Liver (tissue), 8 donors: ENCODE measurements at regions not wholly inside any gene's neighbourhood (a gene's known extent, or its start where the extent isn't known, plus 50 kb on each side); places are given as distances from the start of the nearest gene placed in this dataset.

Source experiments
- DNase-seq: peaks from one replicate; pipeline ENCODE4 v3.0.0-alpha.2; 2017; ENCODE audit warnings: low spot score
- H3K27ac ChIP-seq, 2 donors: one replicate each; pipeline ENCODE4 v1.7.0; 2013; ENCODE audit warnings: inconsistent platforms in 2 of 2, low read length in 2 of 2, control low read depth in 1 of 2, low read depth in 1 of 2, mild to moderate bottlenecking in 1 of 2
- H3K27me3 ChIP-seq, 4 donors: one replicate each; pipeline versions ENCODE4 v1.6.1 to v1.7.0; 2013; ENCODE audit warnings: low read length in 3 of 4, inconsistent platforms in 1 of 4, mild to moderate bottlenecking in 1 of 4, moderate library complexity in 1 of 4; ENCODE audit not compliant: control insufficient read depth in 4 of 4, insufficient read depth in 4 of 4
- H3K36me3 ChIP-seq, 4 donors: one replicate each; pipeline versions ENCODE4 v1.6.1 to v1.7.0; 2013; ENCODE audit warnings: low read length in 3 of 4, mild to moderate bottlenecking in 3 of 4, low read depth in 1 of 4, moderate library complexity in 1 of 4; ENCODE audit not compliant: control insufficient read depth in 4 of 4, insufficient read depth in 3 of 4
- H3K4me1 ChIP-seq, 4 donors: one replicate each; pipeline versions ENCODE4 v1.6.1 to v1.7.0; 2013; ENCODE audit warnings: low read length in 3 of 4, mild to moderate bottlenecking in 3 of 4, moderate library complexity in 1 of 4; ENCODE audit not compliant: control insufficient read depth in 4 of 4, insufficient read depth in 4 of 4
- H3K4me3 ChIP-seq, 3 donors: one replicate each; pipeline versions ENCODE4 v1.6.1 to v1.7.0; 2013; ENCODE audit warnings: low read length in 3 of 3, control low read depth in 1 of 3, low read depth in 1 of 3, mild to moderate bottlenecking in 1 of 3
- H3K9ac ChIP-seq, 2 donors: one replicate each; pipeline ENCODE4 v1.7.0; 2013; ENCODE audit warnings: low read length in 2 of 2, mild to moderate bottlenecking in 2 of 2, moderate library complexity in 2 of 2, control low read depth in 1 of 2, low read depth in 1 of 2
- H3K9me3 ChIP-seq, 4 donors: one replicate each; pipeline versions ENCODE4 v1.6.1 to v1.7.0; 2013; ENCODE audit warnings: low read length in 3 of 4; ENCODE audit not compliant: control insufficient read depth in 4 of 4
- EGR1 ChIP-seq, 2 donors: IDR thresholded peaks; 2 replicates each; pipeline ENCODE4 v1.6.1; 2016 to 2018; ENCODE audit warnings: antibody characterized with exemption in 2 of 2, low read depth in 2 of 2
- FOXA1 ChIP-seq: IDR thresholded peaks from 2 replicates; pipeline ENCODE4 v1.6.1; 2016; ENCODE audit warnings: antibody characterized with exemption
- FOXA2 ChIP-seq: IDR thresholded peaks from 2 replicates; pipeline ENCODE4 v1.6.1; 2016; ENCODE audit warnings: antibody characterized with exemption
- GABPA ChIP-seq, 2 donors: IDR thresholded peaks in 1 of 2; conservative IDR thresholded peaks in 1 of 2; 2 replicates each; pipeline ENCODE4 v1.6.1; 2016; ENCODE audit warnings: antibody characterized with exemption in 2 of 2, mild to moderate bottlenecking in 1 of 2, moderate library complexity in 1 of 2
- HNF4G ChIP-seq: IDR thresholded peaks from 2 replicates; pipeline ENCODE4 v1.6.1; 2016; ENCODE audit warnings: antibody characterized with exemption
- JUND ChIP-seq, 2 donors: IDR thresholded peaks; 2 replicates each; pipeline ENCODE4 v1.6.1; 2016; ENCODE audit warnings: antibody characterized with exemption in 2 of 2
- NR2F2 ChIP-seq: IDR thresholded peaks from 2 replicates; pipeline ENCODE4 v1.6.1; 2016; ENCODE audit warnings: antibody characterized with exemption
- RXRA ChIP-seq, 2 donors: IDR thresholded peaks; 2 replicates each; pipeline ENCODE4 v1.6.1; 2017 to 2018; ENCODE audit warnings: antibody characterized with exemption in 2 of 2, mild to moderate bottlenecking in 1 of 2
- SP1 ChIP-seq: IDR thresholded peaks from 2 replicates; pipeline ENCODE4 v1.6.1; 2018; ENCODE audit warnings: antibody characterized with exemption, mild to moderate bottlenecking
- TAF1 ChIP-seq: conservative IDR thresholded peaks from 2 replicates; pipeline ENCODE4 v1.6.1; 2016; ENCODE audit warnings: antibody characterized with exemption, mild to moderate bottlenecking
- YY1 ChIP-seq: IDR thresholded peaks from 2 replicates; pipeline ENCODE4 v1.6.1; 2016; ENCODE audit warnings: antibody characterized with exemption, mild to moderate bottlenecking
- WGBS: extraction: QIAGEN DNeasy Blood & Tissue Kit; methylation state at CpG from one replicate; pipeline ENCODE4 v1.1.7; 2013; 5-methylcytosine and 5-hydroxymethylcytosine counted together
- TF ChIP-seq, protein P1 (sequence below): IDR thresholded peaks from 2 replicates; pipeline ENCODE4 v1.6.1; 2016; ENCODE audit warnings: antibody characterized with exemption, mild to moderate bottlenecking
- TF ChIP-seq, protein P2 (sequence below): IDR thresholded peaks from 2 replicates; pipeline ENCODE4 v1.6.1; 2016; ENCODE audit warnings: antibody characterized with exemption
- TF ChIP-seq, protein P3 (sequence below): fragments of 150-350 bp; IDR thresholded peaks from 2 replicates; pipeline ENCODE4 v1.5.1; 2017; ENCODE audit warnings: improper control_type of control experiment, low read depth, low read length; ENCODE audit not compliant: missing input control
- TF ChIP-seq, protein P4 (sequence below): IDR thresholded peaks from 2 replicates; pipeline ENCODE4 v1.6.1; 2016; ENCODE audit warnings: antibody characterized with exemption
- TF ChIP-seq, protein P5 (sequence below): IDR thresholded peaks from 2 replicates; pipeline ENCODE4 v1.6.1; 2016; ENCODE audit warnings: antibody characterized with exemption
- donor health status: healthy.
- donor health status: healthy.
- donor health status: healthy.
- donor health status: healthy.
- donor health status: healthy.

DNA sequence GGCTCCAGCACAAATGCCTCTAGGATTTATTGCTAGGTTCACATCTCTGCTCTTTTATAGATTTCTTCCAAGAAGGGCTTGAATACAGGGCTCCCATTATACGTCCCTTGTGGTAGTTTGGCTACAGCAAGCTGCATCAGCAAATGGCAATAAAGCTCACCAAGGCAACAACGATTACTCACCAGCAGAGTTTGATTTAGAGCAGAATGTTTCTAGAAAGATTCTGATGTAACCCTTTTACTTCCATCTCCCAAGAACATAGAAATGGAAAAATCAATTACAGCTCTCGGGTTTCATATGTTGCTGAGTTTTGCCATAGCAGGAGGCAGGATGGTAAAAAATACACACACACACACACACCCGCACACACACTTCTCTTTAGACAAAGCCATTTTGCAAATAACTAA is 124.2 kb upstream of the TNPO1 start:
- no peak for TF ChIP-seq SP1
- TF ChIP-seq, protein P1, sequence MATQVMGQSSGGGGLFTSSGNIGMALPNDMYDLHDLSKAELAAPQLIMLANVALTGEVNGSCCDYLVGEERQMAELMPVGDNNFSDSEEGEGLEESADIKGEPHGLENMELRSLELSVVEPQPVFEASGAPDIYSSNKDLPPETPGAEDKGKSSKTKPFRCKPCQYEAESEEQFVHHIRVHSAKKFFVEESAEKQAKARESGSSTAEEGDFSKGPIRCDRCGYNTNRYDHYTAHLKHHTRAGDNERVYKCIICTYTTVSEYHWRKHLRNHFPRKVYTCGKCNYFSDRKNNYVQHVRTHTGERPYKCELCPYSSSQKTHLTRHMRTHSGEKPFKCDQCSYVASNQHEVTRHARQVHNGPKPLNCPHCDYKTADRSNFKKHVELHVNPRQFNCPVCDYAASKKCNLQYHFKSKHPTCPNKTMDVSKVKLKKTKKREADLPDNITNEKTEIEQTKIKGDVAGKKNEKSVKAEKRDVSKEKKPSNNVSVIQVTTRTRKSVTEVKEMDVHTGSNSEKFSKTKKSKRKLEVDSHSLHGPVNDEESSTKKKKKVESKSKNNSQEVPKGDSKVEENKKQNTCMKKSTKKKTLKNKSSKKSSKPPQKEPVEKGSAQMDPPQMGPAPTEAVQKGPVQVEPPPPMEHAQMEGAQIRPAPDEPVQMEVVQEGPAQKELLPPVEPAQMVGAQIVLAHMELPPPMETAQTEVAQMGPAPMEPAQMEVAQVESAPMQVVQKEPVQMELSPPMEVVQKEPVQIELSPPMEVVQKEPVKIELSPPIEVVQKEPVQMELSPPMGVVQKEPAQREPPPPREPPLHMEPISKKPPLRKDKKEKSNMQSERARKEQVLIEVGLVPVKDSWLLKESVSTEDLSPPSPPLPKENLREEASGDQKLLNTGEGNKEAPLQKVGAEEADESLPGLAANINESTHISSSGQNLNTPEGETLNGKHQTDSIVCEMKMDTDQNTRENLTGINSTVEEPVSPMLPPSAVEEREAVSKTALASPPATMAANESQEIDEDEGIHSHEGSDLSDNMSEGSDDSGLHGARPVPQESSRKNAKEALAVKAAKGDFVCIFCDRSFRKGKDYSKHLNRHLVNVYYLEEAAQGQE: no peak
- no peak for TF ChIP-seq TAF1
- Histone ChIP-seq H3K36me3 (no peaks in the 10 kb centered on the region), H3K27ac (no peak overlapping the region), H3K9me3 (no peaks in the 10 kb centered on the region), H3K4me1 (no peaks in the 10 kb centered on the region), H3K9ac (no peak overlapping the region), H3K4me3 (no peak overlapping the region), H3K27me3 (peaks cover 0 to 6% (median 2%) of the 10 kb centered on the region in 4 donors)
- DNase-seq: no peak
- 63% methylated on average over 4 of the region's 4 CpGs for WGBS

DNA sequence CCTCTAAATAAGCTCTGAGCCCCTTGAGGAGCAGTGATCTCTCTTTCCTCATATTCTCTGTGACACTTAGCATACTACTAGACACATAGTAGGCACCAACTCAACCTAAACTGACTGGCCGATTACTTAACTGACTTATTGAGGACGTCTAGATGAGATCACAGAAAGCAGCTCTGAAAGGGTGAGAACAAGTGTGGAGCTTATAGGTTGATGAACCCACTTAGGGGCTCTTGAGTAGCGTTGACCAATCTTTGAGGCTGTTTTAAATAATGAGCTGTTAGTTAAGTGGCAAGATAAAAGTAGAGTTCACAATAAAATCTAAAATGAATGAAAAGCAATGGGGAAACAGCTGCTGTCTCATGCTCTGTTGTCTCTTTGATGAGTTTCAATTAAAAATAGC is 124.7 kb upstream of the TNPO1 start:
- 69% methylated on average over 3 of the region's 3 CpGs for WGBS
- Histone ChIP-seq H3K9ac (no peak overlapping the region), H3K9me3 (no peaks in the 10 kb centered on the region), H3K36me3 (no peaks in the 10 kb centered on the region), H3K4me1 (no peaks in the 10 kb centered on the region), H3K27ac (no peak overlapping the region), H3K4me3 (no peak overlapping the region), H3K27me3 (peaks cover 0 to 6% (median 2%) of the 10 kb centered on the region in 4 donors)
- TF ChIP-seq YY1: no peak
- TF ChIP-seq, protein P2, sequence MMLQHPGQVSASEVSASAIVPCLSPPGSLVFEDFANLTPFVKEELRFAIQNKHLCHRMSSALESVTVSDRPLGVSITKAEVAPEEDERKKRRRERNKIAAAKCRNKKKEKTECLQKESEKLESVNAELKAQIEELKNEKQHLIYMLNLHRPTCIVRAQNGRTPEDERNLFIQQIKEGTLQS: no peak
- TF ChIP-seq, protein P3, sequence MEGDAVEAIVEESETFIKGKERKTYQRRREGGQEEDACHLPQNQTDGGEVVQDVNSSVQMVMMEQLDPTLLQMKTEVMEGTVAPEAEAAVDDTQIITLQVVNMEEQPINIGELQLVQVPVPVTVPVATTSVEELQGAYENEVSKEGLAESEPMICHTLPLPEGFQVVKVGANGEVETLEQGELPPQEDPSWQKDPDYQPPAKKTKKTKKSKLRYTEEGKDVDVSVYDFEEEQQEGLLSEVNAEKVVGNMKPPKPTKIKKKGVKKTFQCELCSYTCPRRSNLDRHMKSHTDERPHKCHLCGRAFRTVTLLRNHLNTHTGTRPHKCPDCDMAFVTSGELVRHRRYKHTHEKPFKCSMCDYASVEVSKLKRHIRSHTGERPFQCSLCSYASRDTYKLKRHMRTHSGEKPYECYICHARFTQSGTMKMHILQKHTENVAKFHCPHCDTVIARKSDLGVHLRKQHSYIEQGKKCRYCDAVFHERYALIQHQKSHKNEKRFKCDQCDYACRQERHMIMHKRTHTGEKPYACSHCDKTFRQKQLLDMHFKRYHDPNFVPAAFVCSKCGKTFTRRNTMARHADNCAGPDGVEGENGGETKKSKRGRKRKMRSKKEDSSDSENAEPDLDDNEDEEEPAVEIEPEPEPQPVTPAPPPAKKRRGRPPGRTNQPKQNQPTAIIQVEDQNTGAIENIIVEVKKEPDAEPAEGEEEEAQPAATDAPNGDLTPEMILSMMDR: no peak
- TF ChIP-seq HNF4G: no peak
- no peak for TF ChIP-seq EGR1 (IDR thresholded peaks at IDR 0.05; ENCODE audit: low read depth in 2 of 2)
- TF ChIP-seq, protein P4, sequence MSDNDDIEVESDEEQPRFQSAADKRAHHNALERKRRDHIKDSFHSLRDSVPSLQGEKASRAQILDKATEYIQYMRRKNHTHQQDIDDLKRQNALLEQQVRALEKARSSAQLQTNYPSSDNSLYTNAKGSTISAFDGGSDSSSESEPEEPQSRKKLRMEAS: no peak
- TF ChIP-seq, protein P5, sequence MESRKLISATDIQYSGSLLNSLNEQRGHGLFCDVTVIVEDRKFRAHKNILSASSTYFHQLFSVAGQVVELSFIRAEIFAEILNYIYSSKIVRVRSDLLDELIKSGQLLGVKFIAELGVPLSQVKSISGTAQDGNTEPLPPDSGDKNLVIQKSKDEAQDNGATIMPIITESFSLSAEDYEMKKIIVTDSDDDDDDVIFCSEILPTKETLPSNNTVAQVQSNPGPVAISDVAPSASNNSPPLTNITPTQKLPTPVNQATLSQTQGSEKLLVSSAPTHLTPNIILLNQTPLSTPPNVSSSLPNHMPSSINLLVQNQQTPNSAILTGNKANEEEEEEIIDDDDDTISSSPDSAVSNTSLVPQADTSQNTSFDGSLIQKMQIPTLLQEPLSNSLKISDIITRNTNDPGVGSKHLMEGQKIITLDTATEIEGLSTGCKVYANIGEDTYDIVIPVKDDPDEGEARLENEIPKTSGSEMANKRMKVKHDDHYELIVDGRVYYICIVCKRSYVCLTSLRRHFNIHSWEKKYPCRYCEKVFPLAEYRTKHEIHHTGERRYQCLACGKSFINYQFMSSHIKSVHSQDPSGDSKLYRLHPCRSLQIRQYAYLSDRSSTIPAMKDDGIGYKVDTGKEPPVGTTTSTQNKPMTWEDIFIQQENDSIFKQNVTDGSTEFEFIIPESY: no peak
- no peak for TF ChIP-seq FOXA1
- no peak for TF ChIP-seq GABPA (IDR thresholded peaks at IDR 0.05 in 1 of 2, conservative IDR thresholded peaks at IDR 0.05 in 1 of 2)
- no peak for TF ChIP-seq RXRA (IDR thresholded peaks at IDR 0.05)
- TF ChIP-seq, protein P1: no peak
- TF ChIP-seq TAF1: no peak
- no peak for TF ChIP-seq FOXA2
- TF ChIP-seq JUND (IDR thresholded peaks at IDR 0.05): no peak
- TF ChIP-seq SP1: no peak
- no peak for TF ChIP-seq NR2F2
- DNase-seq: no peak
